ENCODE measurements at regions not wholly inside any gene's neighbourhood (a gene's known extent, or its start where the extent isn't known, plus 50 kb on each side); places are given as distances from the start of the nearest gene placed in this dataset.
"Not testable (repeated sequence)": the region's sequence is repeated elsewhere in the genome, so short reads cannot be mapped to it uniquely, and the experiment has no call there.

- Histone ChIP-seq H3K9me3 (ENCODE audit: insufficient read depth, low read length) (no peaks in the 10 kb centered on the region), H3K27ac (ENCODE audit: low read length) (no peak overlapping the region), H3K36me3 (replicated peaks; ENCODE audit: low read depth, low read length) (no peaks in the 10 kb centered on the region), H2AFZ (ENCODE audit: low read depth, low read length) (no peak overlapping the region), H3K27me3 (ENCODE audit: low read depth, low read length) (no peaks in the 10 kb centered on the region), H3K79me2 (ENCODE audit: low read length) (no peaks in the 10 kb centered on the region), H3K4me2 (ENCODE audit: low read length) (no peak overlapping the region), H3K4me1 (ENCODE audit: low read length) (peaks cover 11% of the 10 kb centered on the region), H4K20me1 (ENCODE audit: insufficient read depth, low read length) (no peaks in the 10 kb centered on the region), H3K4me3 (ENCODE audit: low read length) (no peak overlapping the region), H3K9ac (ENCODE audit: low read length) (no peak overlapping the region)
- TF ChIP-seq, protein P1, sequence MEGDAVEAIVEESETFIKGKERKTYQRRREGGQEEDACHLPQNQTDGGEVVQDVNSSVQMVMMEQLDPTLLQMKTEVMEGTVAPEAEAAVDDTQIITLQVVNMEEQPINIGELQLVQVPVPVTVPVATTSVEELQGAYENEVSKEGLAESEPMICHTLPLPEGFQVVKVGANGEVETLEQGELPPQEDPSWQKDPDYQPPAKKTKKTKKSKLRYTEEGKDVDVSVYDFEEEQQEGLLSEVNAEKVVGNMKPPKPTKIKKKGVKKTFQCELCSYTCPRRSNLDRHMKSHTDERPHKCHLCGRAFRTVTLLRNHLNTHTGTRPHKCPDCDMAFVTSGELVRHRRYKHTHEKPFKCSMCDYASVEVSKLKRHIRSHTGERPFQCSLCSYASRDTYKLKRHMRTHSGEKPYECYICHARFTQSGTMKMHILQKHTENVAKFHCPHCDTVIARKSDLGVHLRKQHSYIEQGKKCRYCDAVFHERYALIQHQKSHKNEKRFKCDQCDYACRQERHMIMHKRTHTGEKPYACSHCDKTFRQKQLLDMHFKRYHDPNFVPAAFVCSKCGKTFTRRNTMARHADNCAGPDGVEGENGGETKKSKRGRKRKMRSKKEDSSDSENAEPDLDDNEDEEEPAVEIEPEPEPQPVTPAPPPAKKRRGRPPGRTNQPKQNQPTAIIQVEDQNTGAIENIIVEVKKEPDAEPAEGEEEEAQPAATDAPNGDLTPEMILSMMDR (IDR thresholded peaks at IDR 0.05; ENCODE audit: low read depth, low read length), result no peak
- TF ChIP-seq EZH2phosphoT487 (IDR thresholded peaks at IDR 0.05; ENCODE audit: low read depth), result no peak
Measured at GRCh38 chr17:63040816-63041215, 74.8 kb downstream of the TANC2 start.

GRCh38 chr17:63041251-63041650 is 75.2 kb downstream of the TANC2 start:
- no peak for TF ChIP-seq EZH2phosphoT487 (IDR thresholded peaks at IDR 0.05; ENCODE audit: low read depth)
- TF ChIP-seq, protein P1 (IDR thresholded peaks at IDR 0.05; ENCODE audit: low read depth, low read length), result no peak
- peaks cover 9% of the 10 kb centered on the region for H3K4me1 ChIP-seq (ENCODE audit: low read length)
- no peaks in the 10 kb centered on the region for H3K79me2 ChIP-seq (ENCODE audit: low read length)
- H3K27ac ChIP-seq (ENCODE audit: low read length), result no peak overlapping the region
- no peaks in the 10 kb centered on the region for H4K20me1 ChIP-seq (ENCODE audit: insufficient read depth, low read length)
- no peaks in the 10 kb centered on the region for H3K27me3 ChIP-seq (ENCODE audit: low read depth, low read length)
- no peak overlapping the region for H3K4me3 ChIP-seq (ENCODE audit: low read length)
- H3K4me2 ChIP-seq (ENCODE audit: low read length), result no peak overlapping the region
- H3K36me3 ChIP-seq (replicated peaks; ENCODE audit: low read depth, low read length), result no peaks in the 10 kb centered on the region
- H3K9me3 ChIP-seq (ENCODE audit: insufficient read depth, low read length), result no peaks in the 10 kb centered on the region
- H3K9ac ChIP-seq (ENCODE audit: low read length), result no peak overlapping the region
- no peak overlapping the region for H2AFZ ChIP-seq (ENCODE audit: low read depth, low read length)

DNA sequence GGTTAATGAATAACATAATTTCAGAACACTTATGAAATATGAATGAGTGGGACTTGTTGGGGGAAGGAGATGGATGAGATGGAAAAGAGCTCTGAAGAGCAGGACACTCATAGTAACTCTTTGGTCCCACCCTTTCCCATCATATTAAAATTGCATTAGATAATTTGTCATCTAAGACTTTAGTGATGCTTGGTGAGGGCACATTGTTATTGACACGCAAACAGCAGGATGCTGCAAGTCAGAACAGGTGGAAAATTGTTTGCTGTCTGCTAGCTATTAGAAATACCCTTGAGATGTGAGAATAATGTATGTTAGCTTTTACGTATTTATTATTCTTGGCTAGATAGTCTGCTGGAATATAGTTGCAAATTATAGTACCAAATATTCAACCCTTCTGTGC is 75.7 kb downstream of the TANC2 start:
- no peak overlapping the region for H3K9ac ChIP-seq (ENCODE audit: low read length)
- no peaks in the 10 kb centered on the region for H3K79me2 ChIP-seq (ENCODE audit: low read length)
- no peak overlapping the region for H2AFZ ChIP-seq (ENCODE audit: low read depth, low read length)
- H3K9me3 ChIP-seq (ENCODE audit: insufficient read depth, low read length), result no peaks in the 10 kb centered on the region
- H3K4me1 ChIP-seq (ENCODE audit: low read length), result peaks cover 9% of the 10 kb centered on the region
- no peaks in the 10 kb centered on the region for H3K27me3 ChIP-seq (ENCODE audit: low read depth, low read length)
- no peaks in the 10 kb centered on the region for H3K36me3 ChIP-seq (replicated peaks; ENCODE audit: low read depth, low read length)
- no peak for TF ChIP-seq EZH2phosphoT487 (IDR thresholded peaks at IDR 0.05; ENCODE audit: low read depth)
- TF ChIP-seq, protein P1 (IDR thresholded peaks at IDR 0.05; ENCODE audit: low read depth, low read length), result no peak
- no peak overlapping the region for H3K4me2 ChIP-seq (ENCODE audit: low read length)
- no peak overlapping the region for H3K4me3 ChIP-seq (ENCODE audit: low read length)
- no peak overlapping the region for H3K27ac ChIP-seq (ENCODE audit: low read length)
- H4K20me1 ChIP-seq (ENCODE audit: insufficient read depth, low read length), result no peaks in the 10 kb centered on the region

- Histone ChIP-seq H3K27ac (ENCODE audit: low read length) (no peak overlapping the region), H4K20me1 (ENCODE audit: insufficient read depth, low read length) (no peaks in the 10 kb centered on the region), H2AFZ (ENCODE audit: low read depth, low read length) (no peak overlapping the region), H3K9me3 (ENCODE audit: insufficient read depth, low read length) (no peaks in the 10 kb centered on the region), H3K4me1 (ENCODE audit: low read length) (peaks cover 9% of the 10 kb centered on the region), H3K27me3 (ENCODE audit: low read depth, low read length) (no peaks in the 10 kb centered on the region), H3K4me3 (ENCODE audit: low read length) (no peak overlapping the region), H3K4me2 (ENCODE audit: low read length) (no peak overlapping the region), H3K36me3 (replicated peaks; ENCODE audit: low read depth, low read length) (no peaks in the 10 kb centered on the region), H3K9ac (ENCODE audit: low read length) (no peak overlapping the region), H3K79me2 (ENCODE audit: low read length) (no peaks in the 10 kb centered on the region)
- TF ChIP-seq, protein P1 (IDR thresholded peaks at IDR 0.05; ENCODE audit: low read depth, low read length), result no peak
- no peak for TF ChIP-seq EZH2phosphoT487 (IDR thresholded peaks at IDR 0.05; ENCODE audit: low read depth)
Measured at GRCh38 chr17:63042256-63042812, 76.3 kb downstream of the TANC2 start.

- H2AFZ ChIP-seq (ENCODE audit: low read depth, low read length); H3K27me3 ChIP-seq (ENCODE audit: low read depth, low read length); H3K4me1 ChIP-seq (ENCODE audit: low read length); H3K27ac ChIP-seq (ENCODE audit: low read length); H3K79me2 ChIP-seq (ENCODE audit: low read length); H3K36me3 ChIP-seq (replicated peaks; ENCODE audit: low read depth, low read length); H3K9me3 ChIP-seq (ENCODE audit: insufficient read depth, low read length); H3K4me3 ChIP-seq (ENCODE audit: low read length); H4K20me1 ChIP-seq (ENCODE audit: insufficient read depth, low read length); H3K9ac ChIP-seq (ENCODE audit: low read length); H3K4me2 ChIP-seq (ENCODE audit: low read length): not testable (repeated sequence)
Measured at GRCh38 chr17:63057560-63057959, 91.5 kb downstream of the TANC2 start.

Data from OCI-LY3 (cell line).